Spleen (tissue), 7 donors: ENCODE measurements at regions not wholly inside any gene's neighbourhood (a gene's known extent, or its start where the extent isn't known, plus 50 kb on each side); places are given as distances from the start of the nearest gene placed in this dataset.

Experiments used
- POLR2AphosphoS5 ChIP-seq, 3 donors: sonication (generic); formaldehyde crosslinking; IDR thresholded peaks; one replicate each; pipeline ENCODE4 v1.5.1; 2017; ENCODE audit warnings: antibody characterized with exemption in 3 of 3
- TF ChIP-seq, protein P1 (sequence below), 11 experiments: fragments of 200-600 bp in 7 of 11; fragments of 450-650 bp in 4 of 11; sonication (generic) in 4 of 11; IDR thresholded peaks in 8 of 11; conservative IDR thresholded peaks in 3 of 11; 1 replicate in 7 of 11; 2 replicates in 4 of 11; pipeline versions ENCODE4 v1.4.0 to v1.8.0; 2016 to 2021; ENCODE audit warnings: antibody characterized with exemption in 11 of 11, inconsistent platforms in 4 of 11, mild to moderate bottlenecking in 1 of 11
- donor health status: DM: no; HTN: no; CAD: no; lungs with moderate emphysema.
- donor health status: DM: no; HTN: no; CAD: no.
- donor health status: DM: no; HTN: no; CAD: no.

DNA sequence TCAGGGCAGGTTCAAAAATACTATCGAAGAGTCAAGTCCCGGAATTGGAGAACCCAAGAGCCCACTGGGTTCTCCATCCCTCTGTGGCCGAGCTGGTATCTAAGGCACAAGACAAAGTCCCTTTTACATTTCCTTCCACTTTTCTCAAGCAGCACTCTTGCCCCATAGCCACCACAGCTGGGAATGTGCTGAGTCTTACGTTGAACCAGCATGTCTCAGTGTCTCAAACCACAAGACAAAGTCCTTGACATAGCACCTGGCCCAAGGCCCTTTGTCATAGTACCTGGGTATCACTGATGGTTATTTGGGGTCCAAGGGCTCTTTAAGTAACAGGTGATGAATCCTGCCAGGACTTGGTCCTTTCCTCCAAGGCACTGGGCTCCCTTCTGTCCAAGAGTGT is 210.2 kb upstream of the IRS4 start:
- TF ChIP-seq, protein P1, sequence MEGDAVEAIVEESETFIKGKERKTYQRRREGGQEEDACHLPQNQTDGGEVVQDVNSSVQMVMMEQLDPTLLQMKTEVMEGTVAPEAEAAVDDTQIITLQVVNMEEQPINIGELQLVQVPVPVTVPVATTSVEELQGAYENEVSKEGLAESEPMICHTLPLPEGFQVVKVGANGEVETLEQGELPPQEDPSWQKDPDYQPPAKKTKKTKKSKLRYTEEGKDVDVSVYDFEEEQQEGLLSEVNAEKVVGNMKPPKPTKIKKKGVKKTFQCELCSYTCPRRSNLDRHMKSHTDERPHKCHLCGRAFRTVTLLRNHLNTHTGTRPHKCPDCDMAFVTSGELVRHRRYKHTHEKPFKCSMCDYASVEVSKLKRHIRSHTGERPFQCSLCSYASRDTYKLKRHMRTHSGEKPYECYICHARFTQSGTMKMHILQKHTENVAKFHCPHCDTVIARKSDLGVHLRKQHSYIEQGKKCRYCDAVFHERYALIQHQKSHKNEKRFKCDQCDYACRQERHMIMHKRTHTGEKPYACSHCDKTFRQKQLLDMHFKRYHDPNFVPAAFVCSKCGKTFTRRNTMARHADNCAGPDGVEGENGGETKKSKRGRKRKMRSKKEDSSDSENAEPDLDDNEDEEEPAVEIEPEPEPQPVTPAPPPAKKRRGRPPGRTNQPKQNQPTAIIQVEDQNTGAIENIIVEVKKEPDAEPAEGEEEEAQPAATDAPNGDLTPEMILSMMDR (IDR thresholded peaks at IDR 0.05 in 8 of 11, conservative IDR thresholded peaks at IDR 0.05 in 3 of 11) = no peak
- no peak for TF ChIP-seq POLR2AphosphoS5 (IDR thresholded peaks at IDR 0.05)
